ENCODE measurements at regions not wholly inside any gene's neighbourhood (a gene's known extent, or its start where the extent isn't known, plus 50 kb on each side); places are given as distances from the start of the nearest gene placed in this dataset.

GRCh38 chr11:127679816-127680545 lies 679.4 kb upstream of the KIRREL3 start:
- peaks cover 2% of the 10 kb centered on the region for H3K9me3 Mint-ChIP-seq
- ATAC-seq (ENCODE audit: low read depth) = no peak

DNA sequence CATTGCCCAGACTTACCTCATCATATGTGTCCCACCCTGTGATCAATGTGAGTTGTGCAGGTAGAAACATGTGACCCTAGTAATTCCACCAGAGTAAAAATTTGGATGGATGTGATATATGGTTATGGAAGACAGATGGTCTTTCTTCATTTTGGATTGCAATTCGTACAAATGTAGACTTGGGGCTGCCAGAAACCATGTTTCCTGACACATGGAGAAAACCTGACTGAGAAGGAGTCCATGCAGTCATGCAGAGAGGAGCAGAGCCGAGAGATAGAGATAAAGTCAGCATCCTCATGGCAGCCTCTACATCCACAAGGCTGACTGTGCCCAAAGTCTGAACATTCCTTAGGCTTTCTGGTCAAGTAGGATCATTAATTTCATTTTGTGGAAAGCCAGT lies 678.1 kb upstream of the KIRREL3 start:
- Mint-ChIP-seq H3K36me3 (no peaks in the 10 kb centered on the region), H3K9me3 (peaks cover 7% of the 10 kb centered on the region), H3K27ac (no peak overlapping the region), H3K27me3 (no peaks in the 10 kb centered on the region), H3K4me3 (no peak overlapping the region), H3K4me1 (no peaks in the 10 kb centered on the region)
- no peak for DNase-seq (ENCODE audit: low spot score in 2 of 2)
- no peak for ATAC-seq (ENCODE audit: low read depth)

More at GRCh38 chr11:127679816-127680545, 679.4 kb upstream of the KIRREL3 start:
- Mint-ChIP-seq H3K36me3 (no peaks in the 10 kb centered on the region), H3K4me3 (no peak overlapping the region), H3K27ac (no peak overlapping the region), H3K4me1 (no peaks in the 10 kb centered on the region), H3K27me3 (no peaks in the 10 kb centered on the region)
- no peak for DNase-seq (ENCODE audit: low spot score in 2 of 2)

GRCh38 chr11:127677660-127678425 lies 677.3 kb upstream of the KIRREL3 start:
- peaks cover 7% of the 10 kb centered on the region for H3K9me3 Mint-ChIP-seq
- DNase-seq (ENCODE audit: low spot score in 2 of 2) = no peak
- ATAC-seq (ENCODE audit: low read depth) = no peak
- no peak overlapping the region for H3K27ac Mint-ChIP-seq
- H3K27me3 Mint-ChIP-seq = no peaks in the 10 kb centered on the region
- no peaks in the 10 kb centered on the region for H3K4me1 Mint-ChIP-seq
- no peak overlapping the region for H3K4me3 Mint-ChIP-seq
- no peaks in the 10 kb centered on the region for H3K36me3 Mint-ChIP-seq

- ATAC-seq (ENCODE audit: low read depth) = no peak
- peaks cover 7% of the 10 kb centered on the region for H3K9me3 Mint-ChIP-seq
- no peak for DNase-seq (ENCODE audit: low spot score in 2 of 2)
- H3K36me3 Mint-ChIP-seq = no peaks in the 10 kb centered on the region
- no peak overlapping the region for H3K4me3 Mint-ChIP-seq
- no peak overlapping the region for H3K27ac Mint-ChIP-seq
- H3K4me1 Mint-ChIP-seq = no peaks in the 10 kb centered on the region
- H3K27me3 Mint-ChIP-seq = no peaks in the 10 kb centered on the region
These were observed 675.0 kb upstream of the KIRREL3 start for GRCh38 chr11:127675581-127675980.

DNA sequence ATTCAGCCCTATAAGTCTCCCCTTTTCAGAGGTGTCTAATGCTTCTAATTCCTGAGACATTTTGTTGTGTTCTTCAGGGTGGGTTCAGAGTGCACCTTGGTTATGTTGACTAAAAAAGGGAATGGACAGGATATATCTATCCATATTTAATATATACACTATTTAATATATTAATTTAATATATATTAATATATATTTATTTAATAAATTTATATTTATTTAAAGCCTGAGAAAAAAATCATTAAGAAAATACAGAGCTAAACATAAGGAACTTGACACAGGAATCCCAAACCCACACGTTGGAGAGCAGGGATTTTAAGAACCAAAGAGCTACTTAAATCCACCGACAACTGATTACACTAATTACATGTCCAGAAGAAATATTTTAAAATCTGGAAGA lies 674.2 kb upstream of the KIRREL3 start:
- ATAC-seq (ENCODE audit: low read depth) (no peak), DNase-seq (ENCODE audit: low spot score in 2 of 2) (no peak)
- Mint-ChIP-seq H3K4me1 (no peaks in the 10 kb centered on the region), H3K4me3 (no peak overlapping the region), H3K27me3 (no peaks in the 10 kb centered on the region), H3K36me3 (no peaks in the 10 kb centered on the region), H3K9me3 (peaks cover 7% of the 10 kb centered on the region), H3K27ac (no peak overlapping the region)

DNA sequence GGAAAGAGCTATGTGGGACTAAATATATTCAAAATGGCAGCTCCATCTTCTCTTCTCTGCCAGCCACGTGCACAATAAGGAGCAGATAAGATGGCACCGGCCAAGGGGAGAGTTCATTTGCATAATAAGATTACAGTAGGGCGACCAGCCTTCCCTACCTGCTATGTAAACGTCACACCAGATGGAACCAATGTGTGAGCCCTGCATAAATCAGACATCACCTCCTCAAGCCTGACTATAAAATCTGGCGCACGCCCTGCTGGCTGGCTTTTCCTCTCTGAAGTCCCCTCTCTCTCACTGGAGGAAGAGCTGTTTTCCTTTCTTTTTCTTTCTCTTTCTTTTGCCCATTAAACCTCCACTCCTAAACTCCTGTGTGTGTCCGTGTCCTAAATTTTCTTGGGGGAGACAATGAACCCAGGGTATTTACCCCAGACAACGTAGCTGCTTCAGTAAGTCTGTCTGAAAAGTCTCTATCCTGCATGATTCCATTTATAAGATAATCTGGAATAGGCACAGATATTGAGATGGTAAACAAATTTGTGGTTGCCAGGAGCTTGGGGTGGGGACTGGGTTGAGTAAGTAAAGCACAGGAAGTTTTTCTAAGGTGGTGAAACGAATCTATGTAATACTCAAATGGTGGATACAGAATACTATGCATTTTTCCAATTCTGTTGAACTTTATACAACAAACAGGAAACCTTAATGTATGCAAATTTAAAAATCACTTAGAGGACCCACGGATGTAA lies 670.0 kb upstream of the KIRREL3 start:
- Mint-ChIP-seq H3K27ac (no peak overlapping the region), H3K4me3 (no peak overlapping the region), H3K9me3 (peaks cover 13% of the 10 kb centered on the region), H3K4me1 (no peaks in the 10 kb centered on the region), H3K36me3 (no peaks in the 10 kb centered on the region), H3K27me3 (no peaks in the 10 kb centered on the region)
- no peak for DNase-seq (ENCODE audit: low spot score in 2 of 2)
- ATAC-seq (ENCODE audit: low read depth) = no peak

DNA sequence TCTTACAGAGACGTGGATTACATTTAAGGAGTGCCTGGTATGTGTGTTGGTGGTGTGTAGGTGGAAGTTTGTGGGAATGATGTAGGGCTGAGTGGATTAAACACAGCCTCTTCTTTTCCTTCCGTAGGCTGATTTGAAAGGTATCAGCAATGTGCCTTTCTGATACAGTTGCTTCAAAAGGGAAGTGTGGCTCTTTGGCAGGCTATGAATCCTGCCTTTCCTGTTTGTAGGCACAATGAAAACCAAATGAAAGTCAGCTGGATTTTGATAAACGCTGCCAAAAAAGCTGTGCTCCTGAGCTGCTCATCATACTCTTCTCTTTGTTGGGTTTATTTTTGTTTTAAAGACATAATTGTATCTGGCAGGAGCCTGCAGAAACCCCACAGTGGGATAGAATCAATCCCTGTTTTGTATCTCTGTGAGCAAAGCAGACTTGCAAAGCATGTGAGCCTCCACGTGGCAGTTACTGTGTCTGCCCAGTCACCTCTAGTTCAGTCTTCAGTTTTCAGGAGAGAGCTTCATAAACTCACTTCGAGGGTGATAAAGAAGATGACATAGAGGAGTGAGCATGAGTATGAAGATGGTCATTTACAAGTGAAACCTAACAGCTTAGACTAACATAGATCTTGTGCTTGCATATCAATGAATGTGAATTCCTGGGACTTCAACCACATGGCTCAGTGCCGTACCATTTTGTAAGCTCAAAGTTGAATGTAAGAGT lies 655.7 kb upstream of the KIRREL3 start:
- H3K4me1 Mint-ChIP-seq = no peaks in the 10 kb centered on the region
- no peaks in the 10 kb centered on the region for H3K36me3 Mint-ChIP-seq
- no peak for DNase-seq (ENCODE audit: low spot score in 2 of 2)
- H3K9me3 Mint-ChIP-seq = peaks cover 4% of the 10 kb centered on the region
- H3K4me3 Mint-ChIP-seq = no peak overlapping the region
- H3K27ac Mint-ChIP-seq = no peak overlapping the region
- ATAC-seq (ENCODE audit: low read depth) = no peak
- H3K27me3 Mint-ChIP-seq = no peaks in the 10 kb centered on the region

GRCh38 chr11:127653076-127653475 lies 652.5 kb upstream of the KIRREL3 start:
- Mint-ChIP-seq H3K4me3 (no peak overlapping the region), H3K9me3 (no peaks in the 10 kb centered on the region), H3K27ac (no peak overlapping the region), H3K4me1 (no peaks in the 10 kb centered on the region), H3K27me3 (no peaks in the 10 kb centered on the region), H3K36me3 (no peaks in the 10 kb centered on the region)
- no peak for ATAC-seq (ENCODE audit: low read depth)
- DNase-seq (ENCODE audit: low spot score in 2 of 2) = no peak

DNA sequence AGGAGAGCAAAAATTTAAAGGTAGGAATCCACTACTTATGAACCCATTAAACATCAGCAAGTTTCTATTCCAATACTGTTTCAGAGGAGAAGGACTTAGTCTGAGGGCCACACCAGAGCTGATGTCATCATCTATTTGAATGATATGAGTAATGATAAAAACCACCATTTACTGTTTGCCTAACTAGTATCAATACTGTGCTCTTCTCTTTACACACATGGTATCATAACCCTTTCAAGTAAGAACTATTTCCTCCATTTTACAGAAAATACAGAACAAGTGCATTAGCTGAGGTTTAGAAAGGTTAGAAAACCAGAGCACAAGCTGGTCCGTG lies 651.3 kb upstream of the KIRREL3 start:
- DNase-seq (ENCODE audit: low spot score in 2 of 2) (no peak), ATAC-seq (ENCODE audit: low read depth) (no peak)
- H3K36me3 Mint-ChIP-seq = no peaks in the 10 kb centered on the region
- no peaks in the 10 kb centered on the region for H3K4me1 Mint-ChIP-seq
- H3K4me3 Mint-ChIP-seq = no peak overlapping the region
- no peak overlapping the region for H3K27ac Mint-ChIP-seq
- H3K27me3 Mint-ChIP-seq = no peaks in the 10 kb centered on the region
- peaks cover 1% of the 10 kb centered on the region for H3K9me3 Mint-ChIP-seq

DNA sequence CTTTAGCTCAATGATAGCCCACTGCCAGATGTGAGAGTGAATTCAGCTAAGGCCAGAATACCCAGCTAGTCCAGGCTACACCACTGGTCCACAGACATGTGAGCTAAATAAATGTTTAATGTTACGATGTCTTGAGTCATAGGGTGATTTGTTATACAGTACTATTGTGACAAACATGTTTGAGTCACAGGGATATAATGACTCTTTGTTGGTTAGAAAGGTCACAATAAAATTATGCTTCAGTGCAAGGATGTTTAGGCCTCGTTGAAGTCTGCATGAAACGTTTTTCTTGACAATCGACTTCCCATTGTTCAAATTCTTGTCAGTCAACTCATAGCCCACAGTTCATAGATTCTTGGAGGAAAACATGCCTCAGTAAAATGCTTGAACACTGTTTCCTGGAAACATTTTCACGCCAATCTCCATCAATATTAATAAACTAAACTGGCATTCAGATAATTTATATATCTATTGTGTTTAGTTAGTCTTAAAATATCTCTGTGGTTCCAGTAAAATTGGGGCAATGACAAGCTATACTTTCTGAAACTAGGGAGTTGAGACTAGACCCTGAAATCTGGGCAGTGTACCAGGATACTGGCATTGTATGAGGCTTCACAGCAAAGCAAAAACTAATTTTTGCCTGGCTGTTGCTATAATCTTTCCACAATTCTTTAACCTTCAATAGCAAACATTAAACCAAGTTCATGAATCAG lies 650.8 kb upstream of the KIRREL3 start:
- H3K4me3 Mint-ChIP-seq = no peak overlapping the region
- ATAC-seq (ENCODE audit: low read depth) (no peak), DNase-seq (ENCODE audit: low spot score in 2 of 2) (no peak)
- no peaks in the 10 kb centered on the region for H3K36me3 Mint-ChIP-seq
- no peaks in the 10 kb centered on the region for H3K4me1 Mint-ChIP-seq
- no peak overlapping the region for H3K27ac Mint-ChIP-seq
- no peaks in the 10 kb centered on the region for H3K27me3 Mint-ChIP-seq
- H3K9me3 Mint-ChIP-seq = peaks cover 1% of the 10 kb centered on the region

DNA sequence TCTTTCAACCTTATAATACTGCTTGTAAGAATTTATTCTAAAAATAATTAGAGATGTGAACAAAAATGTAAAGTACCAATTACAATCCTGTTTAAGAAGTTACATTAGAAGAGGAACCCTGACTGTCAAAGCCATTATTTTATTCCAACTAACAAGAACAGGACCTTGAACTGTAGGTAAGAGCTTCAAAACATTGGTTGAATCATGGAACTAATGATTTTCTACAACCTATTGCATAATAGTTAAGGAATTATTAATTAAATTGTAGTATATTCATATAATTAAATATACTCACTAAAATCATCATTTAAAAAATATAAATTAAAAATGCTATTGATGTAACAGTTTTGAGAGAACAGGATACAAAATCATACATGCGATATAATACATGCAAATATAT lies 649.4 kb upstream of the KIRREL3 start:
- peaks cover 1% of the 10 kb centered on the region for H3K9me3 Mint-ChIP-seq
- no peaks in the 10 kb centered on the region for H3K27me3 Mint-ChIP-seq
- no peak overlapping the region for H3K4me3 Mint-ChIP-seq
- H3K36me3 Mint-ChIP-seq = no peaks in the 10 kb centered on the region
- H3K4me1 Mint-ChIP-seq = no peaks in the 10 kb centered on the region
- no peak overlapping the region for H3K27ac Mint-ChIP-seq
- DNase-seq (ENCODE audit: low spot score in 2 of 2) (no peak), ATAC-seq (ENCODE audit: low read depth) (no peak)

- no peaks in the 10 kb centered on the region for H3K4me1 Mint-ChIP-seq
- no peaks in the 10 kb centered on the region for H3K27me3 Mint-ChIP-seq
- no peaks in the 10 kb centered on the region for H3K36me3 Mint-ChIP-seq
- no peak overlapping the region for H3K4me3 Mint-ChIP-seq
- DNase-seq (ENCODE audit: low spot score in 2 of 2) = no peak
- H3K9me3 Mint-ChIP-seq = peaks cover 1% of the 10 kb centered on the region
- ATAC-seq (ENCODE audit: low read depth) = no peak
- H3K27ac Mint-ChIP-seq = no peak overlapping the region
These were observed 648.5 kb upstream of the KIRREL3 start for GRCh38 chr11:127649071-127649470.

- H3K36me3 Mint-ChIP-seq = no peaks in the 10 kb centered on the region
- no peak overlapping the region for H3K27ac Mint-ChIP-seq
- H3K9me3 Mint-ChIP-seq = peaks cover 1% of the 10 kb centered on the region
- no peak overlapping the region for H3K4me3 Mint-ChIP-seq
- no peak for ATAC-seq (ENCODE audit: low read depth)
- no peaks in the 10 kb centered on the region for H3K4me1 Mint-ChIP-seq
- DNase-seq (ENCODE audit: low spot score in 2 of 2) = no peak
- H3K27me3 Mint-ChIP-seq = no peaks in the 10 kb centered on the region
These were observed 648.0 kb upstream of the KIRREL3 start for GRCh38 chr11:127648583-127648982.
